IMR-90 (cell line): ENCODE measurements at regions not wholly inside any gene's neighbourhood (a gene's known extent, or its start where the extent isn't known, plus 50 kb on each side); places are given as distances from the start of the nearest gene placed in this dataset.

ENCODE experiments used
- ATAC-seq: fragments of 200-7000 bp; cut with Tn5 transposase; 2 replicates; pipeline ENCODE4 v1.9.1; 2020; ENCODE audit warnings: low read depth, mild to moderate bottlenecking, moderate library complexity
- BruUV-seq: library from RNA; stranded (reverse); fragments of 400-500 nt; replicated peaks from 2 replicates; lab custom pipeline; 2021; lab: Mats Ljungman, UMichigan
- CTCF ChIA-PET: fragments of 300-600 bp; formaldehyde crosslinking; extraction: SDS; loops from one replicate; lab custom pipeline; 2021; ENCODE audit warnings: antibody characterized with exemption; lab: Yijun Ruan, JAX
- POLR2A ChIA-PET: fragments of 300-600 bp; sonication (Branson Sonifier 250); formaldehyde crosslinking; loops from one replicate; lab custom pipeline; 2022; ENCODE audit warnings: antibody characterized with exemption; ENCODE audit not compliant: unreplicated experiment; lab: Charles Lee
- DNase-seq: peaks from one replicate; pipeline ENCODE4 v3.0.0; 2013
- H2AFZ ChIP-seq: replicated peaks from 2 replicates; pipeline ENCODE3; 2013; ENCODE audit warnings: low read length, mild to moderate bottlenecking; ENCODE audit not compliant: poor library complexity
- H2AK5ac ChIP-seq: 2 replicates; pipeline ENCODE4 v1.6.1; 2013; ENCODE audit warnings: low read depth, low read length, inconsistent platforms
- H2AK9ac ChIP-seq: replicated peaks from 2 replicates; pipeline ENCODE3; 2013; ENCODE audit warnings: mild to moderate bottlenecking, low read depth, low read length, moderate library complexity; ENCODE audit not compliant: poor library complexity
- H2BK120ac ChIP-seq: 2 replicates; pipeline ENCODE4 v1.6.1; 2013; ENCODE audit warnings: low read depth, low read length, inconsistent platforms
- H2BK15ac ChIP-seq: 3 replicates; pipeline ENCODE4 v1.6.1; 2013; ENCODE audit warnings: low read depth, low read length, inconsistent platforms
- H2BK20ac ChIP-seq: 2 replicates; pipeline ENCODE4 v1.6.1; 2013; ENCODE audit warnings: low read depth, mild to moderate bottlenecking, inconsistent platforms, low read length, moderate library complexity
- H2BK5ac ChIP-seq: 2 replicates; pipeline ENCODE4 v1.6.1; 2013; ENCODE audit warnings: mild to moderate bottlenecking, low read depth, low read length, inconsistent platforms; ENCODE audit not compliant: poor library complexity, severe bottlenecking
- H3K14ac ChIP-seq: replicated peaks from 2 replicates; pipeline ENCODE4 v1.6.1; 2013; ENCODE audit warnings: low read depth, low read length, inconsistent platforms
- H3K18ac ChIP-seq: 2 replicates; pipeline ENCODE4 v1.6.1; 2013; ENCODE audit warnings: low read depth, low read length, control low read depth
- H3K23ac ChIP-seq: 2 replicates; pipeline ENCODE4 v1.6.1; 2013; ENCODE audit warnings: low read depth, low read length, inconsistent platforms
- H3K27ac ChIP-seq: 2 replicates; pipeline ENCODE4 v1.5.1; 2013; ENCODE audit warnings: mild to moderate bottlenecking, control low read depth, low read length; ENCODE audit not compliant: insufficient read depth
- H3K27me3 ChIP-seq: 2 replicates; pipeline ENCODE4 v1.6.1; 2013; ENCODE audit warnings: low read length; ENCODE audit not compliant: control insufficient read depth, insufficient read depth
- H3K36me3 ChIP-seq: 2 replicates; pipeline ENCODE4 v1.6.1; 2013; ENCODE audit warnings: low read length, mixed read lengths; ENCODE audit not compliant: control insufficient read depth, insufficient read depth
- H3K4ac ChIP-seq: 2 replicates; pipeline ENCODE4 v1.6.1; 2013; ENCODE audit warnings: low read depth, low read length, inconsistent platforms
- H3K4me1 ChIP-seq: 2 replicates; pipeline ENCODE4 v1.6.1; 2013; ENCODE audit warnings: low read length, mixed read lengths; ENCODE audit not compliant: control insufficient read depth, insufficient read depth
- H3K4me2 ChIP-seq: 2 replicates; pipeline ENCODE4 v1.6.1; 2013; ENCODE audit warnings: low read depth, mild to moderate bottlenecking, control low read depth, low read length, moderate library complexity
- H3K4me3 ChIP-seq: 2 replicates; pipeline ENCODE4 v1.5.1; 2013; ENCODE audit warnings: low read depth, mild to moderate bottlenecking, control low read depth, low read length, moderate library complexity; ENCODE audit not compliant: insufficient read depth
- H3K56ac ChIP-seq: 2 replicates; pipeline ENCODE4 v1.6.1; 2013; ENCODE audit warnings: low read length, inconsistent platforms; ENCODE audit not compliant: insufficient read depth; ENCODE audit errors: extremely low read depth
- H3K79me1 ChIP-seq, 2 experiments: 2 replicates each; pipeline ENCODE4 v1.6.1; 2013; ENCODE audit warnings: low read length in 2 of 2, inconsistent platforms in 1 of 2, low read depth in 1 of 2
- H3K9ac ChIP-seq: 2 replicates; pipeline ENCODE4 v1.6.1; 2013; ENCODE audit warnings: low read depth, low read length, control low read depth
- H3K9me1 ChIP-seq: 2 replicates; pipeline ENCODE4 v1.6.1; 2013; ENCODE audit warnings: low read length, inconsistent platforms; ENCODE audit not compliant: insufficient read depth
- H3K9me3 ChIP-seq: 2 replicates; pipeline ENCODE4 v1.6.1; 2013; ENCODE audit warnings: low read length; ENCODE audit not compliant: control insufficient read depth, insufficient read depth
- H4K20me1 ChIP-seq: 2 replicates; pipeline ENCODE4 v1.6.1; 2013; ENCODE audit warnings: low read length, inconsistent platforms; ENCODE audit not compliant: insufficient read depth
- H4K5ac ChIP-seq: 2 replicates; pipeline ENCODE4 v1.6.1; 2013; ENCODE audit warnings: mild to moderate bottlenecking, low read depth, low read length, control low read depth
- H4K8ac ChIP-seq, 2 experiments: 2 replicates each; pipeline ENCODE4 v1.6.1; 2013; ENCODE audit warnings: low read depth in 2 of 2, low read length in 2 of 2, control low read depth in 1 of 2, inconsistent platforms in 1 of 2
- H4K91ac ChIP-seq: 2 replicates; pipeline ENCODE4 v1.6.1; 2013; ENCODE audit warnings: low read depth, low read length, inconsistent platforms; ENCODE audit not compliant: insufficient read depth
- BHLHE40 ChIP-seq: fragments of 150-350 bp; IDR thresholded peaks from 2 replicates; pipeline ENCODE4 v1.6.1; 2016; ENCODE audit warnings: mild to moderate bottlenecking, low read depth, low read length
- CEBPB ChIP-seq: IDR thresholded peaks from 2 replicates; pipeline ENCODE4 v1.6.1; 2012; ENCODE audit warnings: low read depth, low read length, improper control_type of control experiment
- CHD1 ChIP-seq: IDR thresholded peaks from 2 replicates; pipeline ENCODE4 v1.6.1; 2012; ENCODE audit warnings: low read depth, low read length, improper control_type of control experiment
- CTCF ChIP-seq: conservative IDR thresholded peaks from 2 replicates; pipeline ENCODE4 v1.5.1; 2012; ENCODE audit warnings: mild to moderate bottlenecking, low read depth, low read length, improper control_type of control experiment
- ELK1 ChIP-seq: fragments of 150-350 bp; IDR thresholded peaks from 2 replicates; pipeline ENCODE4 v1.6.1; 2016; ENCODE audit warnings: low read depth, mild to moderate bottlenecking, low read length, moderate library complexity, borderline replicate concordance
- FOS ChIP-seq: fragments of 150-350 bp; IDR thresholded peaks from 2 replicates; pipeline ENCODE4 v1.6.1; 2016; ENCODE audit warnings: low read depth, low read length
- MAFK ChIP-seq: IDR thresholded peaks from 2 replicates; pipeline ENCODE4 v1.6.1; 2012; ENCODE audit warnings: low read depth, low read length, improper control_type of control experiment
- MAZ ChIP-seq: IDR thresholded peaks from 2 replicates; pipeline ENCODE4 v1.6.1; 2012; ENCODE audit warnings: low read depth, mild to moderate bottlenecking, low read length, improper control_type of control experiment, moderate library complexity, borderline replicate concordance
- MXI1 ChIP-seq: IDR thresholded peaks from 2 replicates; pipeline ENCODE4 v1.6.1; 2012; ENCODE audit warnings: low read depth, mild to moderate bottlenecking, low read length, moderate library complexity, borderline replicate concordance
- NFE2L2 ChIP-seq: fragments of 150-350 bp; IDR thresholded peaks from 2 replicates; pipeline ENCODE4 v1.6.1; 2016; ENCODE audit warnings: low read depth, mild to moderate bottlenecking, low read length
- POLR2A ChIP-seq: IDR thresholded peaks from 2 replicates; pipeline ENCODE4 v1.6.1; 2012; ENCODE audit warnings: mild to moderate bottlenecking, low read depth, low read length
- RCOR1 ChIP-seq: IDR thresholded peaks from 2 replicates; pipeline ENCODE4 v1.6.1; 2012; ENCODE audit warnings: mild to moderate bottlenecking, low read length, improper control_type of control experiment; ENCODE audit not compliant: insufficient replicate concordance
- RFX5 ChIP-seq: IDR thresholded peaks from 2 replicates; pipeline ENCODE4 v1.8.0; 2012; ENCODE audit warnings: low read depth, mild to moderate bottlenecking, low read length, moderate library complexity
- SMC3 ChIP-seq: fragments of 150-350 bp; IDR thresholded peaks from 2 replicates; pipeline ENCODE4 v1.6.1; 2016; ENCODE audit warnings: low read depth, mild to moderate bottlenecking, antibody characterized with exemption, low read length, moderate library complexity
- USF2 ChIP-seq: fragments of 150-350 bp; IDR thresholded peaks from 2 replicates; pipeline ENCODE4 v1.6.1; 2017; ENCODE audit warnings: mild to moderate bottlenecking, antibody characterized with exemption, low read length, low read depth
- WGBS, 2 experiments: methylation state at CpG; one replicate each; pipeline versions ENCODE4 v1.1.5 to v1.1.7; 2013; ENCODE audit warnings: missing lambda C conversion rate in 2 of 2; ENCODE audit not compliant: insufficient read length in 1 of 2; ENCODE audit errors: extremely low coverage in 2 of 2; 5-methylcytosine and 5-hydroxymethylcytosine counted together
- dilution Hi-C: fragments of 300-500 bp; cut with HindIII; formaldehyde crosslinking; loops from one replicate; pipeline ENCODE4 v1.14.3; 2018; ENCODE audit warnings: low sequenced_read_pairs; ENCODE audit not compliant: unreplicated experiment
- in situ Hi-C: fragments of 300-500 bp; cut with MboI; formaldehyde crosslinking; loops from 3 replicates; pipeline ENCODE4 v1.14.3; 2019; ENCODE audit warnings: low sequenced_read_pairs, inconsistent platforms, mixed read lengths
- intact Hi-C: fragments of 100-400 bp; cut with micrococcal nuclease; formaldehyde crosslinking; loops from 2 replicates; pipeline ENCODE4 v1.10.0; 2022

GRCh38 chr13:26820871-26821270, 60.3 kb upstream of the GPR12 start:
- ATAC-seq (no peak), DNase-seq (no peak)
- Histone ChIP-seq H2BK120ac (no peak overlapping the region), H2BK5ac (no peak overlapping the region), H2AK9ac (no peak overlapping the region), H3K4me3 (no peak overlapping the region), H3K4me2 (no peak overlapping the region), H3K14ac (no peak overlapping the region), H4K8ac (no peak overlapping the region), H4K20me1 (no peaks in the 10 kb centered on the region), H2BK20ac (no peak overlapping the region), H3K9ac (no peak overlapping the region), H3K4ac (no peak overlapping the region), H3K27ac (no peak overlapping the region), H4K91ac (no peak overlapping the region), H3K36me3 (no peaks in the 10 kb centered on the region), H2BK15ac (no peak overlapping the region), H3K23ac (no peak overlapping the region), H3K9me3 (no peaks in the 10 kb centered on the region), H4K5ac (no peak overlapping the region), H3K4me1 (no peaks in the 10 kb centered on the region), H3K18ac (no peak overlapping the region), H3K79me1 (no peaks in the 10 kb centered on the region), H2AFZ (no peak overlapping the region), H3K9me1 (no peaks in the 10 kb centered on the region), H2AK5ac (no peak overlapping the region), H3K27me3 (peaks cover 2% of the 10 kb centered on the region; the same call in 1 of the 2 replicates), H3K56ac (no peak overlapping the region)
- ChIA-PET CTCF (no interaction called here), POLR2A (no interaction called here)
- no peak for TF ChIP-seq ELK1
- no peak for TF ChIP-seq BHLHE40
- TF ChIP-seq RFX5, result no peak
- TF ChIP-seq POLR2A, result no peak
- no peak for TF ChIP-seq CEBPB
- TF ChIP-seq NFE2L2, result no peak
- no peak for TF ChIP-seq MAZ
- TF ChIP-seq SMC3, result no peak
- no peak for TF ChIP-seq FOS
- TF ChIP-seq MAFK, result no peak
- TF ChIP-seq USF2, result no peak
- no peak for TF ChIP-seq RCOR1
- no peak for TF ChIP-seq CTCF
- TF ChIP-seq CHD1, result no peak
- no peak for TF ChIP-seq MXI1
- dilution Hi-C loops (no loop called here), intact Hi-C loops (no loop called here), in situ Hi-C loops (no loop called here)
- BruUV-seq, result no TSS peak
- no CpG with 5 or more reads among the region's 4 CpGs for WGBS, 2 experiments
